IMR-90 (cell line): ENCODE measurements at regions not wholly inside any gene's neighbourhood (a gene's known extent, or its start where the extent isn't known, plus 50 kb on each side); places are given as distances from the start of the nearest gene placed in this dataset.
A peak's percentile ranks its signal among the peaks of the same experiment; 100 is the strongest.

Experiments
- ATAC-seq: fragments of 200-7000 bp; cut with Tn5 transposase; 2 replicates; pipeline ENCODE4 v1.9.1; 2020; ENCODE audit warnings: low read depth, mild to moderate bottlenecking, moderate library complexity
- BruUV-seq: library from RNA; stranded (reverse); fragments of 400-500 nt; replicated peaks from 2 replicates; lab custom pipeline; 2021; lab: Mats Ljungman, UMichigan
- CTCF ChIA-PET: fragments of 300-600 bp; formaldehyde crosslinking; extraction: SDS; loops from one replicate; lab custom pipeline; 2021; ENCODE audit warnings: antibody characterized with exemption; lab: Yijun Ruan, JAX
- POLR2A ChIA-PET: fragments of 300-600 bp; sonication (Branson Sonifier 250); formaldehyde crosslinking; loops from one replicate; lab custom pipeline; 2022; ENCODE audit warnings: antibody characterized with exemption; ENCODE audit not compliant: unreplicated experiment; lab: Charles Lee
- DNase-seq: peaks from one replicate; pipeline ENCODE4 v3.0.0; 2013
- H2AFZ ChIP-seq: replicated peaks from 2 replicates; pipeline ENCODE3; 2013; ENCODE audit warnings: low read length, mild to moderate bottlenecking; ENCODE audit not compliant: poor library complexity
- H2AK5ac ChIP-seq: 2 replicates; pipeline ENCODE4 v1.6.1; 2013; ENCODE audit warnings: low read depth, low read length, inconsistent platforms
- H2AK9ac ChIP-seq: replicated peaks from 2 replicates; pipeline ENCODE3; 2013; ENCODE audit warnings: mild to moderate bottlenecking, low read depth, low read length, moderate library complexity; ENCODE audit not compliant: poor library complexity
- H2BK120ac ChIP-seq: 2 replicates; pipeline ENCODE4 v1.6.1; 2013; ENCODE audit warnings: low read depth, low read length, inconsistent platforms
- H2BK15ac ChIP-seq: 3 replicates; pipeline ENCODE4 v1.6.1; 2013; ENCODE audit warnings: low read depth, low read length, inconsistent platforms
- H2BK20ac ChIP-seq: 2 replicates; pipeline ENCODE4 v1.6.1; 2013; ENCODE audit warnings: low read depth, mild to moderate bottlenecking, inconsistent platforms, low read length, moderate library complexity
- H2BK5ac ChIP-seq: 2 replicates; pipeline ENCODE4 v1.6.1; 2013; ENCODE audit warnings: mild to moderate bottlenecking, low read depth, low read length, inconsistent platforms; ENCODE audit not compliant: poor library complexity, severe bottlenecking
- H3K14ac ChIP-seq: replicated peaks from 2 replicates; pipeline ENCODE4 v1.6.1; 2013; ENCODE audit warnings: low read depth, low read length, inconsistent platforms
- H3K18ac ChIP-seq: 2 replicates; pipeline ENCODE4 v1.6.1; 2013; ENCODE audit warnings: low read depth, low read length, control low read depth
- H3K23ac ChIP-seq: 2 replicates; pipeline ENCODE4 v1.6.1; 2013; ENCODE audit warnings: low read depth, low read length, inconsistent platforms
- H3K27ac ChIP-seq: 2 replicates; pipeline ENCODE4 v1.5.1; 2013; ENCODE audit warnings: mild to moderate bottlenecking, control low read depth, low read length; ENCODE audit not compliant: insufficient read depth
- H3K27me3 ChIP-seq: 2 replicates; pipeline ENCODE4 v1.6.1; 2013; ENCODE audit warnings: low read length; ENCODE audit not compliant: control insufficient read depth, insufficient read depth
- H3K36me3 ChIP-seq: 2 replicates; pipeline ENCODE4 v1.6.1; 2013; ENCODE audit warnings: low read length, mixed read lengths; ENCODE audit not compliant: control insufficient read depth, insufficient read depth
- H3K4ac ChIP-seq: 2 replicates; pipeline ENCODE4 v1.6.1; 2013; ENCODE audit warnings: low read depth, low read length, inconsistent platforms
- H3K4me1 ChIP-seq: 2 replicates; pipeline ENCODE4 v1.6.1; 2013; ENCODE audit warnings: low read length, mixed read lengths; ENCODE audit not compliant: control insufficient read depth, insufficient read depth
- H3K4me2 ChIP-seq: 2 replicates; pipeline ENCODE4 v1.6.1; 2013; ENCODE audit warnings: low read depth, mild to moderate bottlenecking, control low read depth, low read length, moderate library complexity
- H3K4me3 ChIP-seq: 2 replicates; pipeline ENCODE4 v1.5.1; 2013; ENCODE audit warnings: low read depth, mild to moderate bottlenecking, control low read depth, low read length, moderate library complexity; ENCODE audit not compliant: insufficient read depth
- H3K56ac ChIP-seq: 2 replicates; pipeline ENCODE4 v1.6.1; 2013; ENCODE audit warnings: low read length, inconsistent platforms; ENCODE audit not compliant: insufficient read depth; ENCODE audit errors: extremely low read depth
- H3K79me1 ChIP-seq, 2 experiments: 2 replicates each; pipeline ENCODE4 v1.6.1; 2013; ENCODE audit warnings: low read length in 2 of 2, inconsistent platforms in 1 of 2, low read depth in 1 of 2
- H3K9ac ChIP-seq: 2 replicates; pipeline ENCODE4 v1.6.1; 2013; ENCODE audit warnings: low read depth, low read length, control low read depth
- H3K9me1 ChIP-seq: 2 replicates; pipeline ENCODE4 v1.6.1; 2013; ENCODE audit warnings: low read length, inconsistent platforms; ENCODE audit not compliant: insufficient read depth
- H3K9me3 ChIP-seq: 2 replicates; pipeline ENCODE4 v1.6.1; 2013; ENCODE audit warnings: low read length; ENCODE audit not compliant: control insufficient read depth, insufficient read depth
- H4K20me1 ChIP-seq: 2 replicates; pipeline ENCODE4 v1.6.1; 2013; ENCODE audit warnings: low read length, inconsistent platforms; ENCODE audit not compliant: insufficient read depth
- H4K5ac ChIP-seq: 2 replicates; pipeline ENCODE4 v1.6.1; 2013; ENCODE audit warnings: mild to moderate bottlenecking, low read depth, low read length, control low read depth
- H4K8ac ChIP-seq, 2 experiments: 2 replicates each; pipeline ENCODE4 v1.6.1; 2013; ENCODE audit warnings: low read depth in 2 of 2, low read length in 2 of 2, control low read depth in 1 of 2, inconsistent platforms in 1 of 2
- H4K91ac ChIP-seq: 2 replicates; pipeline ENCODE4 v1.6.1; 2013; ENCODE audit warnings: low read depth, low read length, inconsistent platforms; ENCODE audit not compliant: insufficient read depth
- BHLHE40 ChIP-seq: fragments of 150-350 bp; IDR thresholded peaks from 2 replicates; pipeline ENCODE4 v1.6.1; 2016; ENCODE audit warnings: mild to moderate bottlenecking, low read depth, low read length
- CEBPB ChIP-seq: IDR thresholded peaks from 2 replicates; pipeline ENCODE4 v1.6.1; 2012; ENCODE audit warnings: low read depth, low read length, improper control_type of control experiment
- CHD1 ChIP-seq: IDR thresholded peaks from 2 replicates; pipeline ENCODE4 v1.6.1; 2012; ENCODE audit warnings: low read depth, low read length, improper control_type of control experiment
- CTCF ChIP-seq: conservative IDR thresholded peaks from 2 replicates; pipeline ENCODE4 v1.5.1; 2012; ENCODE audit warnings: mild to moderate bottlenecking, low read depth, low read length, improper control_type of control experiment
- FOS ChIP-seq: fragments of 150-350 bp; IDR thresholded peaks from 2 replicates; pipeline ENCODE4 v1.6.1; 2016; ENCODE audit warnings: low read depth, low read length
- MAZ ChIP-seq: IDR thresholded peaks from 2 replicates; pipeline ENCODE4 v1.6.1; 2012; ENCODE audit warnings: low read depth, mild to moderate bottlenecking, low read length, improper control_type of control experiment, moderate library complexity, borderline replicate concordance
- MXI1 ChIP-seq: IDR thresholded peaks from 2 replicates; pipeline ENCODE4 v1.6.1; 2012; ENCODE audit warnings: low read depth, mild to moderate bottlenecking, low read length, moderate library complexity, borderline replicate concordance
- POLR2A ChIP-seq: IDR thresholded peaks from 2 replicates; pipeline ENCODE4 v1.6.1; 2012; ENCODE audit warnings: mild to moderate bottlenecking, low read depth, low read length
- SMC3 ChIP-seq: fragments of 150-350 bp; IDR thresholded peaks from 2 replicates; pipeline ENCODE4 v1.6.1; 2016; ENCODE audit warnings: low read depth, mild to moderate bottlenecking, antibody characterized with exemption, low read length, moderate library complexity
- USF2 ChIP-seq: fragments of 150-350 bp; IDR thresholded peaks from 2 replicates; pipeline ENCODE4 v1.6.1; 2017; ENCODE audit warnings: mild to moderate bottlenecking, antibody characterized with exemption, low read length, low read depth
- WGBS, 2 experiments: methylation state at CpG; one replicate each; pipeline versions ENCODE4 v1.1.5 to v1.1.7; 2013; ENCODE audit warnings: missing lambda C conversion rate in 2 of 2; ENCODE audit not compliant: insufficient read length in 1 of 2; ENCODE audit errors: extremely low coverage in 2 of 2; 5-methylcytosine and 5-hydroxymethylcytosine counted together
- dilution Hi-C: fragments of 300-500 bp; cut with HindIII; formaldehyde crosslinking; loops from one replicate; pipeline ENCODE4 v1.14.3; 2018; ENCODE audit warnings: low sequenced_read_pairs; ENCODE audit not compliant: unreplicated experiment
- in situ Hi-C: fragments of 300-500 bp; cut with MboI; formaldehyde crosslinking; loops from 3 replicates; pipeline ENCODE4 v1.14.3; 2019; ENCODE audit warnings: low sequenced_read_pairs, inconsistent platforms, mixed read lengths
- intact Hi-C: fragments of 100-400 bp; cut with micrococcal nuclease; formaldehyde crosslinking; loops from 2 replicates; pipeline ENCODE4 v1.10.0; 2022

- H2AFZ ChIP-seq: no peak overlapping the region
- no peaks in the 10 kb centered on the region for H3K9me3 ChIP-seq
- ATAC-seq: peak; percentile 15; the same call in 1 of the 2 replicates
- no peak overlapping the region for H2BK15ac ChIP-seq
- H3K56ac ChIP-seq: no peak overlapping the region
- H3K4me3 ChIP-seq: no peak overlapping the region
- peak overlapping the region; percentile 9; the same call in 1 of the 2 replicates for H3K18ac ChIP-seq
- CTCF ChIA-PET: no interaction called here
- no peaks in the 10 kb centered on the region for H3K27me3 ChIP-seq
- no peak overlapping the region for H4K8ac ChIP-seq
- intact Hi-C loops (no loop called here), dilution Hi-C loops (no loop called here), in situ Hi-C loops (no loop called here)
- H3K14ac ChIP-seq: no peak overlapping the region
- DNase-seq: no peak
- H3K4ac ChIP-seq: no peak overlapping the region
- no TSS peak for BruUV-seq
- H2BK120ac ChIP-seq: no peak overlapping the region
- H3K4me1 ChIP-seq: peaks cover 5% of the 10 kb centered on the region; the same call in 1 of the 2 replicates
- no peak overlapping the region for H3K27ac ChIP-seq
- no peak overlapping the region for H2BK20ac ChIP-seq
- no CpG with 5 or more reads among the region's 1 CpG for WGBS, 2 experiments
- H2AK5ac ChIP-seq: no peak overlapping the region
- no peaks in the 10 kb centered on the region for H4K20me1 ChIP-seq
- no peak for TF ChIP-seq USF2
- no peak for TF ChIP-seq POLR2A
- no peak for TF ChIP-seq CEBPB
- TF ChIP-seq MAZ: no peak
- no peak for TF ChIP-seq BHLHE40
- no peak for TF ChIP-seq CTCF
- TF ChIP-seq MXI1: no peak
- no peak for TF ChIP-seq FOS
- TF ChIP-seq SMC3: no peak
- no peak for TF ChIP-seq CHD1
- no peak overlapping the region for H3K4me2 ChIP-seq
- H2AK9ac ChIP-seq: no peak overlapping the region
- H3K79me1 ChIP-seq: no peaks in the 10 kb centered on the region
- no peak overlapping the region for H4K91ac ChIP-seq
- no peaks in the 10 kb centered on the region for H3K36me3 ChIP-seq
- H2BK5ac ChIP-seq: no peak overlapping the region
- no peak overlapping the region for H3K9ac ChIP-seq
- POLR2A ChIA-PET: no interaction called here
- no peak overlapping the region for H3K23ac ChIP-seq
- no peak overlapping the region for H4K5ac ChIP-seq
- H3K9me1 ChIP-seq: no peaks in the 10 kb centered on the region
Observed at GRCh38 chr3:117128872-117129271, 419.3 kb downstream of the TUSC7 start.
